Keratinocyte (primary cell): ENCODE measurements at regions not wholly inside any gene's neighbourhood (a gene's known extent, or its start where the extent isn't known, plus 50 kb on each side); places are given as distances from the start of the nearest gene placed in this dataset.

ENCODE experiments used
- DNase-seq: peaks from one replicate; pipeline ENCODE4 v3.0.0-alpha.2; 2011; ENCODE audit warnings: low read depth, missing footprints, low spot score
- FAIRE-seq: peaks from 2 replicates; lab custom pipeline; 2011; peaks lifted over from hg19 to GRCh38; lab: Jason Lieb, UNC
- H2AFZ ChIP-seq: 2 replicates; pipeline ENCODE4 v1.6.0; 2012; ENCODE audit warnings: low read length, control low read depth, inconsistent platforms; ENCODE audit not compliant: control insufficient read depth
- H3K27ac ChIP-seq: 2 replicates; pipeline ENCODE4 v1.5.1; 2011; ENCODE audit warnings: low read length; ENCODE audit not compliant: control insufficient read depth, insufficient read depth
- H3K27me3 ChIP-seq: 3 replicates; pipeline ENCODE4 v1.6.0; 2011; ENCODE audit warnings: low read length; ENCODE audit not compliant: control insufficient read depth, insufficient read depth; ENCODE audit errors: extremely low read depth
- H3K36me3 ChIP-seq, 2 experiments: 2 replicates in 1 of 2; 3 replicates in 1 of 2; pipeline ENCODE4 v1.5.1; 2011; ENCODE audit warnings: low read length in 2 of 2, mild to moderate bottlenecking in 1 of 2; ENCODE audit not compliant: control insufficient read depth in 2 of 2, insufficient read depth in 2 of 2; ENCODE audit errors: extremely low read depth in 1 of 2
- H3K4me1 ChIP-seq: 3 replicates; pipeline ENCODE4 v1.5.1; 2011; ENCODE audit warnings: low read length; ENCODE audit not compliant: control insufficient read depth, insufficient read depth; ENCODE audit errors: extremely low read depth
- H3K4me2 ChIP-seq: 3 replicates; pipeline ENCODE4 v1.6.0; 2011; ENCODE audit warnings: low read depth, low read length; ENCODE audit not compliant: control insufficient read depth, insufficient read depth; ENCODE audit errors: extremely low read depth
- H3K4me3 ChIP-seq, 3 experiments: fragments of 200-600 bp in 1 of 3; sonication (generic) in 1 of 3; 2 replicates in 2 of 3; 3 replicates in 1 of 3; pipeline ENCODE4 v1.5.1; 2011 to 2016; ENCODE audit warnings: low read length in 3 of 3, mild to moderate bottlenecking in 3 of 3, control low read depth in 2 of 3, inconsistent platforms in 1 of 3, low read depth in 1 of 3, mixed read lengths in 1 of 3, mixed run types in 1 of 3, moderate library complexity in 1 of 3; ENCODE audit not compliant: control insufficient read depth in 2 of 3, insufficient read depth in 2 of 3; ENCODE audit errors: extremely low read depth in 1 of 3
- H3K79me2 ChIP-seq: 2 replicates; pipeline ENCODE4 v1.6.0; 2012; ENCODE audit warnings: low read length; ENCODE audit not compliant: control insufficient read depth, insufficient read depth
- H3K9ac ChIP-seq: 3 replicates; pipeline ENCODE4 v1.6.0; 2011; ENCODE audit warnings: low read length; ENCODE audit not compliant: control insufficient read depth, insufficient read depth; ENCODE audit errors: extremely low read depth
- H3K9me1 ChIP-seq: 3 replicates; pipeline ENCODE4 v1.6.0; 2011; ENCODE audit warnings: low read length; ENCODE audit not compliant: control insufficient read depth, insufficient read depth; ENCODE audit errors: extremely low read depth
- H3K9me3 ChIP-seq: 2 replicates; pipeline ENCODE4 v1.5.1; 2012; ENCODE audit warnings: low read depth, low read length; ENCODE audit not compliant: control insufficient read depth
- H4K20me1 ChIP-seq: 3 replicates; pipeline ENCODE4 v1.6.0; 2011; ENCODE audit warnings: low read length; ENCODE audit not compliant: control insufficient read depth, insufficient read depth; ENCODE audit errors: extremely low read depth
- CTCF ChIP-seq, 3 experiments: IDR thresholded peaks in 1 of 3; conservative IDR thresholded peaks in 1 of 3; optimal IDR thresholded peaks in 1 of 3; 2 replicates in 2 of 3; 3 replicates in 1 of 3; pipeline versions ENCODE3 to v1.5.1; 2011; ENCODE audit warnings: low read length in 3 of 3, mild to moderate bottlenecking in 3 of 3, moderate library complexity in 2 of 3, control low read depth in 1 of 3, inconsistent platforms in 1 of 3; ENCODE audit not compliant: insufficient read depth in 2 of 3; ENCODE audit errors: extremely low read depth in 1 of 3
- EZH2 ChIP-seq: IDR thresholded peaks from one replicate; pipeline ENCODE4 v1.6.1; 2012; ENCODE audit warnings: inconsistent platforms, mild to moderate bottlenecking, low read length, moderate library complexity
- dilution Hi-C: fragments of 300-500 bp; cut with MboI; formaldehyde crosslinking; loops from one replicate; pipeline ENCODE4 v1.7.0; 2020; ENCODE audit warnings: low sequenced_read_pairs; ENCODE audit not compliant: extremely low pct_ligation_motif_present

DNA sequence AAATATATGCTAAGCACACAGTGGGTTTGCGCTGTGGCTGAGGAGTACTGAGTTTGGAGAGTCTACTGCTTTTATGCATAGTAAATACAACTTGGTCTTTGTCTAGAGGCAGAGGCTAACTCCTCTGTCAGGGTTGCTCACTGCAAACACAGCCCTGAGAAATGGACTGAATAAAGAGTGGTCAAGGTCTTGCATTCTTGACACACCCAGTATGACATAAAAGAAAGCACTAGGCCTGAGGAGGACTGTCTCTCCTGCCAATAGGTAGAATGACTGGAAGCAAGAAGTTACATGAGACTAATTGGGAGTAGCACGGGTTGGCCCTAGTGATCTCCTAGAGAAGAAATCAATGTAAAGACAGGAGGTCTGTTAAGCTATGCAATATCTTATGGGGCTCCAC, 367.2 kb upstream of the B3GALT2 start:
- Histone ChIP-seq H4K20me1 (no peaks in the 10 kb centered on the region), H3K9me3 (no peaks in the 10 kb centered on the region), H3K36me3 (no peaks in the 10 kb centered on the region), H3K79me2 (no peaks in the 10 kb centered on the region), H3K4me2 (no peak overlapping the region), H2AFZ (no peak overlapping the region), H3K4me3 (no peak overlapping the region), H3K4me1 (peaks cover 4% of the 10 kb centered on the region), H3K27me3 (no peaks in the 10 kb centered on the region), H3K27ac (no peak overlapping the region), H3K9me1 (no peaks in the 10 kb centered on the region), H3K9ac (no peak overlapping the region)
- DNase-seq (no peak), FAIRE-seq (no peak)
- dilution Hi-C loops = no loop called here
- TF ChIP-seq EZH2 (no peak), CTCF (optimal IDR thresholded peaks at IDR 0.05 in 1 of 3, IDR thresholded peaks at IDR 0.05 in 1 of 3, conservative IDR thresholded peaks at IDR 0.05 in 1 of 3; ENCODE audit: extremely low read depth in 1 of 3, insufficient read depth in 2 of 3, low read length in 3 of 3) (no peak)

- FAIRE-seq = no peak
- no peaks in the 10 kb centered on the region for H3K36me3 ChIP-seq
- dilution Hi-C loops = no loop called here
- TF ChIP-seq CTCF (optimal IDR thresholded peaks at IDR 0.05 in 1 of 3, IDR thresholded peaks at IDR 0.05 in 1 of 3, conservative IDR thresholded peaks at IDR 0.05 in 1 of 3; ENCODE audit: extremely low read depth in 1 of 3, insufficient read depth in 2 of 3, low read length in 3 of 3) (no peak), EZH2 (no peak)
- H3K4me3 ChIP-seq = no peak overlapping the region
- no peak overlapping the region for H3K9ac ChIP-seq
- no peaks in the 10 kb centered on the region for H3K27me3 ChIP-seq
- no peaks in the 10 kb centered on the region for H4K20me1 ChIP-seq
- H2AFZ ChIP-seq = no peak overlapping the region
- H3K79me2 ChIP-seq = no peaks in the 10 kb centered on the region
- H3K9me3 ChIP-seq = no peaks in the 10 kb centered on the region
- no peak overlapping the region for H3K4me2 ChIP-seq
- DNase-seq = no peak
- H3K27ac ChIP-seq = no peak overlapping the region
- H3K9me1 ChIP-seq = no peaks in the 10 kb centered on the region
- H3K4me1 ChIP-seq = no peaks in the 10 kb centered on the region
Measured at GRCh38 chr1:193552274-193552673, 365.9 kb upstream of the B3GALT2 start.
